NOMO-1 treated with DMSO at 0.1 percent for 48 hours (cell line): ENCODE measurements at regions not wholly inside any gene's neighbourhood (a gene's known extent, or its start where the extent isn't known, plus 50 kb on each side); places are given as distances from the start of the nearest gene placed in this dataset.
"Not testable (repeated sequence)": the region's sequence is repeated elsewhere in the genome, so short reads cannot be mapped to it uniquely, and the experiment has no call there.

ENCODE experiments used
- DNase-seq: peaks from one replicate; lab custom pipeline; 2025; ENCODE audit not compliant: unreplicated experiment; lab: John Stamatoyannopoulos, UW

DNA sequence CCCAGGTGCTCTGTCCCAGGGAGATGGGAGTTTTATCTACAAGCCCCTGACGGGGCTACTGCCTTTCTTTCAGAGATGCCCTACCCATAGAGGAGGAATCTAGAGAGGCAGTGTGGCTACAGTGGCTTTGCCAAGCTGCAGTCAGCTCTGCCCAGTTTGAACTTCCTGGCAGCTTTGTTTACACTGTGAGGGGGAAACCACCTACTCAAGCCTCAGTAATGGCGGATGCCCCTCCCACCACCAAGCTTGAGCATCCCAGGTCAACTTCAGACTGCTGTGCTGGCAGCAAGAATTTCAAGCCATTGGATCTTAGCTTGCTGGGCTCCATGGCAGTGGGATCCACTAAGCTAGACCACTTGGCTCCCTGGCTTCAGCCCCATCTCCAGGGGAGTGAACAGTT is 53.1 kb upstream of the TMEM252 start:
- not testable (repeated sequence) for DNase-seq

DNA sequence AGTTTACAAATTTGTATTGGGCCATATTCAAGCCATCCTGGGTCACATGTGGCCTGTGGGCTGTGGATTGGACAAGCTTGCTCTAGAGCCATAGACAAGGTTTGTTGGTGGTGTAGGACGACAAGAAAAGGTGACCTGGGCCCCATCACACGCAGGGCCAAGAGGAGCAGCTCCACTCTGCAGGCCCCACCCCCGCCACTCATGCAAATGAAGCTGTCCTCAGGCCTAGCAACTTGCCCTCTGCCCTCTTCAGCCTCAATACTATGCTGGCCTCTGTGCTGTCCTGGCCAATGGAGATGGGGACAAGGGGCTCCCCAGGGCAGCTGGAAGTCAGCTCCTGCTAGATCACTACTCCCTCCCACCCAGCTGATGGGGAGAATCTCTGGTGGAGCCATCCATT is 55.2 kb upstream of the TMEM252 start:
- no peak for DNase-seq

DNA sequence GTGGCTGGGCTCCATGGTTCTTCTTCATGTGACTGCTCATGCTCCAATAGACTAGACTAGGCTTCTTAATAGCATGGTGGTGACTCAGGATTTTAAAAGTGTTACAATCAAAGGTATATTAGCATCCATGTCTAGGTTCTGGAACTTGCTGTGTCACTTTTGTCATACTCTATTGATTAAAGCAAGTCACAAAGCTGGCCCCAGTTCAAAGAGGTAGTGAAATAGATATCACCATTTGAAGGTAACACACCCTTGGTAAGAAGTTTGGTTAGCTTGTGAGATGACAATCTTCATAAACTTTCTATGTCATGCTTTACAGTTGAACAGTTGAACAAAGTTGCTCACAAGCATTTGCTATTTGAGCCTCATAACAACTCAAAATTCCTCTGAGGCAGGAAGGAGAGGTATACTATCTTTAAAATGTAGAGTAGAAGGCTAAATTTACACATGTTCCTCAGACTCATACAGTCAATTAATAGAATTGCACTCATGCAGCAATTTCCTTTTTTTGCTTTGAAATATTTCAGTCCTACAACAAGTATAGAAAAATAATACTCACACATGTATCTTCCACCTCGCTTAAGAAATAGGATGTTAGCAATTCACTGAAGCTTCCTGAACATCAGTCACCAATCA is 56.8 kb upstream of the TMEM252 start:
- no peak for DNase-seq

GRCh38 chr9:68599826-68600225 is 59.1 kb upstream of the TMEM252 start:
- no peak for DNase-seq

GRCh38 chr9:68601081-68601480 is 60.4 kb upstream of the TMEM252 start:
- DNase-seq: no peak

- no peak for DNase-seq
Observed at GRCh38 chr9:68603371-68603770, 62.7 kb upstream of the TMEM252 start.

- no peak for DNase-seq
Observed at GRCh38 chr9:68608763-68609162, 68.1 kb upstream of the TMEM252 start.

- no peak for DNase-seq
Observed at GRCh38 chr9:68609901-68610415, 69.3 kb upstream of the TMEM252 start.

GRCh38 chr9:68614121-68614520 is 73.4 kb upstream of the TMEM252 start:
- DNase-seq: no peak

DNA sequence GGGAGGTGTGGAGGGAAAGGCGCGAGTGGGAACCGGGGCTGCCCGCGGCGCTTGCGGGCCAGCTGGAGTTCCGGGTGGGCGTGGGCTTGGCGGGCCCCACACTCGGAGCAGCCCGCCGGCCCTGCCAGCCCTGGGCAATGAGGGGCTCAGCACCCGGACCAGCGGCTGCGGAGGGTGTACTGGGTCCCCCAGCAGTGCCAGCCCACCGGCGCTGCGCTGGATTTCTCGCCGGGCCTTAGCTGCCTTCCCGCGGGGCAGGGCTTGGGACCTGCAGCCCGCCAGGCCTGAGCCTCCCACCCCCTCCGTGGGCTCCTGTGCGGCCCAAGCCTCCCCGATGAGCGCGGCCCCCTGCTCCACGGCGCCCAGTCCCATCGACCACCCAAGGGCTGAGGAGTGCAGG is 76.3 kb upstream of the TMEM252 start:
- not testable (repeated sequence) for DNase-seq

GRCh38 chr9:68619072-68619471 is 78.4 kb upstream of the TMEM252 start:
- DNase-seq: no peak

DNA sequence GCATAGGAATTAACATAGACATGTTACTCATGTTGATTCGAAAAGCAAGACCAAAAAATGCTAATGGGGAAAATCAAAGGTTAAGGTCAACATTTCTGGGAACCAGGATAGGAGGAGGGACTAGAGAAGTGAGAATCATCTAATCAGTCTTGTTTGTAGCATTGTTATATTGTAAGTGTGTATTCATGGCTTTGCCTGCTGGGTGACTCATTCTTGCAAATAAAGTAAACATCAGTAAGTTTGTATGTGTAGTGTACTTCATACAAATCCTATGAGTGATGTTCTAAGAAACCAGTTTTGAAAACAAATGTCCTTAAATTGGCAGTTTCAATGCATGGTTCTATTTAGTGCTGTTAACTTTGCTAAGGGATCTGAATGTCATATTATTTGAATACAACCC is 79.0 kb upstream of the TMEM252 start:
- DNase-seq: no peak

GRCh38 chr9:68625559-68625958 is 79.5 kb upstream of the PIP5K1B start:
- DNase-seq: no peak

DNA sequence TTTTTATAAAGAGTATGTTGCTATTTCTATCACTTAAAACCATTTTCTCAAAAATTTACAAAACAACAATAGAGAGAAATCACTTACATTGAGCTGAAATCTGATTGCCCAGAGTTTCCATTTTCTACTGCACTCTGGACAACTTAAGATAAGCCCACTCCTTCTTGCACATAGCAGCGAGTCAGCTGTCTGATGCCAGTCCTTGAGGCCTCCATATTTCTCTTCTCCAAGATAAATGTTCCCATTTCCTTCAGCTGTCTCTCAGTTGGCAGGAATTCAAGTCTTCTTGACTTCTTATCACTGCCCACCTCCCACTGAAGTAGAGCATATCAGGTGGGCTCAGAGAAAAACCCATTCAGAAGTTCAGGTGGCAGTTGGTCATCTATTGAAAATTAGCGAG is 78.5 kb upstream of the PIP5K1B start:
- DNase-seq: no peak

DNA sequence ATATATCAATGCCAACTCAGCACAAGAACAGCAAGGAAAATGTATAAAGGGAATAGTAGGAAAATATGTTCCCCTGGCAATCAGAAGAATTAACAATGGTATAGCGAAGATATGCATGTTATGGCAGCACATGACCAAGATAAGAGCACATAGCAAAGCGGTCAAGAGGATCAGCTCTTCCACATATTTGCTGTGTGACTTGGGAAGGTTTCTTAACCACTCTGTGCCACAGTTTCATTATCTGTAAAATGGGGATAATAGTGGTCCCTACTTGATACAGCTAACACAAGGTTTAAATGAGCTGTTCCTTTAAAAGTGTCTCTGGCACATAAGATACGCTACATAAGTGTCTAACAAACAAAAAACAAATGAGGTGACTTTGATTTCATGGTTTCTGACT is 77.9 kb upstream of the PIP5K1B start:
- no peak for DNase-seq

DNA sequence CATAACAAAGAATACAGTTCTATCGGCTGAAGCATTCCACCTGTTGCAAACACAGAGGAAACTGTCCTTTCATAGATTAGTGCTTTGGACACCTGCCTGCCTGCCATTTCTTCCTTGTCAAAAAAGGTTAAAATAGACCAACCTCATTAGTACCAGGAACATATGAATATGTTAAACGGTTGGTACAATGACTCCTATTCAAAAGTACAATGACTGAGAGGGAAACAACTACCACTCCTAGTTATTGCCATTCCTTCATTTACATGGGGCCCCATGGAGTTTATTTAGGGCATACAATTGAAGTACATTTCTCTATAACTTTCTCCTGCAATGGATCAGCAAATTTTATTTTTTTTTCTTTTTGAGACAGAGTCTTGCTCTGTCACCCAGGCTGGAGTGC is 77.4 kb upstream of the PIP5K1B start:
- no peak for DNase-seq

GRCh38 chr9:68629042-68629441 is 76.0 kb upstream of the PIP5K1B start:
- no peak for DNase-seq

DNA sequence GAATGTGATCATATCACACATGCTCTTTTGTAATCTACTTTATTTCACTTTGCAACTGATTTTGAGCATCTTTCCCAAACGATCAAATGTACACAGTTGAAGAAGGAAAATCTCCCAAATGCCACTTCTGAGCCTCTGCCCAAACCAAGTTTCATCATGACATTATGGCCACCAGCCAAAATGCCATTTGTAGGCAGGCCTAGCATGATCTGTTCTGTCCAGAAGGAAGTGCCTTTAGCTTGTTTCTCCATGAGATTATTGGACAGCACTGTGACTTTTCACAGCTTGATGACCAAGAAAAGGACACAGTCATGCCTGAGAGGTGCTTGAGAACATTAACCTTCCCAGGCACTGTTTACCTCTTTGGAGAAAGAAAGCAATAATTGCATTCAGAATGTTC is 73.2 kb upstream of the PIP5K1B start:
- DNase-seq: no peak

DNA sequence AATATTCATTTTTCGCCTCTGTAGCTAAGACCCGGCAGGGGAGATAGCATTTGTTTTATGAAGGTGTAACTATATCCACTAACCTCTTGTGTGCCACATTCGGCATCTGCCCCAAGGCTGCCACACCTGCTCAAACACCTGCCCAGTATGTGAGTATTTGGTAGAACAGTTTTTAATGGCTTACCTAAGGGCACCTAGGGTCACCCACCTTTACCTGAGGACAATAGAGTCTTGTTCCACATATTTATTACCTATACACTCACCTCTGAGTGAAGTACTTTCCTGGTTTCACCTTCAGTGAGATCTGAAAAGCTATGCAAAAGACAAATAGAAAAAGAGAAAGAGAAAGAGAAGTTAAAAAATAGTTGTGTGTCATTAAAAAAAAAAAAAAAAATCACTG is 68.0 kb upstream of the PIP5K1B start:
- DNase-seq: no peak

DNA sequence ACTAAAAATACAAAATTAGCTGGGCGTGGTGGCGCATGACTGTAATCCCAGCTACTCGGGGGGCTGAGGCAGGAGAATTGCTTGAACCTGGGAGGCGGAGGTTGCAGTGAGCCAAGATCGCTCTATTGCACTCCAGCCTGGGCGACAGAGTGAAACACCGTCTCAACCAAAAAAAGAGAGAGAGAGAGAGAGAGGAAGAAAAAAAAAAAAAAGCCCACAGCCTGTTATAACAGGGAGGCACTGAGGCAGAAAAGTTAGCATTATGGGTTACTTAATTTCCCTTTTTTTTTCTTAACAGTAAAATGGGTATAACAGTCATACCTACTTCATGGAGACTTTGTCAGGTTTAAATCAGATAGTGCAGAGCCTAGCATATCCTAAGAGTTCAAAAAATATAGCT is 65.8 kb upstream of the PIP5K1B start:
- not testable (repeated sequence) for DNase-seq

DNA sequence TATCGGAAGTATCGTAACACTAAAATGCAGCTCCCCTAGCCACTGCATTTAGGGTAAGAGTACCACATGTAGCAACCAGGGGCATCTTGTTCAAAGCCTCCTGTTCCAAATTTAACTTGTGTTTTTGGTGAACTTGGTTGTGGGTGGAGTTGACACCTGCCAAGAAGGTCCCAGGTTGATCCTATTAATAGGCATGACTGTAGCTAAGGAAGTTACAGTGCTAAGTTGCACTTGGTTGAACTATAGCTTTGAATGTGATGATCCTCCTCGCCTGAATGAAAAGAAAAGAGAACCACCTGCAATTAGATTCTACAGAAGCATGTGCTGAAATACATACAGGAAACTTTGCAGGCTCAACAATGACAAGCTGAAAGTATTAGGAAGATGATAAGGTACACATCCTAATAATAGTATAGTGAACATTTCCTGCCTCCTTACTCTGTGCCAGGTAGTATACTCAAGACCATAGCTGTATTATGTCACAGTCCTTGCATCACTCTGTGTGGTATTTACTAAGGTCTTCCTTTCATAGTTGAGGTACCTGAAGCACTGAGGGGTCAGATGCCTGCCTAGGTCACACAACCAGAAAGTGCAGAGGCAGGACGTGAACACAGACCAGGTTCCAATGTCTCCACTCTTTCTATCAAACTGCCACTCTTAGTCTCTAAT is 64.5 kb upstream of the PIP5K1B start:
- no peak for DNase-seq

GRCh38 chr9:68643901-68644809 is 60.9 kb upstream of the PIP5K1B start:
- no peak for DNase-seq
